GM12878 (cell line): ENCODE measurements at regions not wholly inside any gene's neighbourhood (a gene's known extent, or its start where the extent isn't known, plus 50 kb on each side); places are given as distances from the start of the nearest gene placed in this dataset.

Experiments used
- ATAC-seq: fragments of 200-7000 bp; cut with Tn5 transposase; 3 replicates; pipeline ENCODE4 v1.9.1; 2020; ENCODE audit warnings: mild to moderate bottlenecking, moderate library complexity
- BruUV-seq: library from RNA; stranded (reverse); fragments of 400-500 nt; replicated peaks from 2 replicates; lab custom pipeline; 2021; lab: Mats Ljungman, UMichigan
- CTCF ChIA-PET: fragments of 300-600 bp; sonication (Branson Sonifier 250); formaldehyde crosslinking; extraction: SDS; loops from one replicate; lab custom pipeline; 2021; ENCODE audit warnings: inconsistent platforms; lab: Yijun Ruan, JAX
- POLR2A ChIA-PET: fragments of 350-600 bp; formaldehyde crosslinking; extraction: SDS; loops from one replicate; lab custom pipeline; 2021; ENCODE audit warnings: inconsistent platforms; lab: Charles Lee
- RAD21 ChIA-PET: fragments of 300-600 bp; sonication (Branson Sonifier 250); formaldehyde crosslinking; loops from one replicate; lab custom pipeline; 2023; ENCODE audit warnings: antibody characterized with exemption; ENCODE audit not compliant: unreplicated experiment; lab: Charles Lee
- SMC1A ChIA-PET: fragments of 300-600 bp; sonication (Branson Sonifier 250); formaldehyde crosslinking; loops from one replicate; lab custom pipeline; 2023; ENCODE audit not compliant: unreplicated experiment, uncharacterized antibody; lab: Charles Lee
- DNase-seq: peaks from one replicate; pipeline ENCODE4 v3.0.0-alpha.2; 2011; ENCODE audit warnings: low read depth, low spot score
- FAIRE-seq: peaks from 3 replicates; lab custom pipeline; 2011; peaks lifted over from hg19 to GRCh38; lab: Jason Lieb, UNC
- H2AFZ ChIP-seq: 2 replicates; pipeline ENCODE4 v1.6.0; 2011; ENCODE audit warnings: low read depth, low read length, control low read depth; ENCODE audit not compliant: control insufficient read depth
- H3K27ac ChIP-seq: 2 replicates; pipeline ENCODE4 v1.5.1; 2011; ENCODE audit warnings: control low read depth; ENCODE audit not compliant: control insufficient read depth, insufficient read depth
- H3K27me3 ChIP-seq, 2 experiments: replicated peaks in 1 of 2; 2 replicates each; pipeline versions ENCODE4 v1.6.0 to v1.6.1; 2011; ENCODE audit warnings: low read length in 1 of 2; ENCODE audit not compliant: control insufficient read depth in 2 of 2, insufficient read depth in 2 of 2
- H3K36me3 ChIP-seq, 2 experiments: 2 replicates each; pipeline ENCODE4 v1.5.1; 2011; ENCODE audit warnings: low read length in 1 of 2; ENCODE audit not compliant: control insufficient read depth in 2 of 2, insufficient read depth in 2 of 2
- H3K4me1 ChIP-seq: 2 replicates; pipeline ENCODE4 v1.6.1; 2011; ENCODE audit warnings: mild to moderate bottlenecking, low read length, moderate library complexity, mixed read lengths; ENCODE audit not compliant: control insufficient read depth, insufficient read depth
- H3K4me2 ChIP-seq: 2 replicates; pipeline ENCODE4 v1.6.0; 2011; ENCODE audit warnings: control low read depth; ENCODE audit not compliant: control insufficient read depth, insufficient read depth
- H3K4me3 ChIP-seq: fragments of 200-600 bp; sonication (generic); 2 replicates; pipeline ENCODE4 v1.5.1; 2016
- H3K79me2 ChIP-seq: 2 replicates; pipeline ENCODE4 v1.6.0; 2011; ENCODE audit warnings: low read length; ENCODE audit not compliant: control insufficient read depth, insufficient read depth
- H3K9ac ChIP-seq: 2 replicates; pipeline ENCODE4 v1.8.0; 2011; ENCODE audit warnings: low read length, control low read depth, mixed read lengths; ENCODE audit not compliant: control insufficient read depth, insufficient read depth
- H3K9me3 ChIP-seq: replicated peaks from 3 replicates; pipeline ENCODE4 v1.5.1; 2011; ENCODE audit warnings: mild to moderate bottlenecking, low read length; ENCODE audit not compliant: control insufficient read depth, insufficient read depth
- H4K20me1 ChIP-seq: 2 replicates; pipeline ENCODE4 v1.6.0; 2011; ENCODE audit not compliant: control insufficient read depth, insufficient read depth
- HDAC2 ChIP-seq: fragments of 200-600 bp; sonication (generic); IDR thresholded peaks from 2 replicates; pipeline ENCODE4 v1.6.1; 2017
- NFIC ChIP-seq: IDR thresholded peaks from 2 replicates; pipeline ENCODE4 v1.6.1; 2012; ENCODE audit warnings: low read depth, mild to moderate bottlenecking, inconsistent platforms, low read length, moderate library complexity
- NKRF ChIP-seq: fragments of 450-650 bp; conservative IDR thresholded peaks from 2 replicates; pipeline ENCODE4 v1.6.1; 2017; ENCODE audit warnings: mild to moderate bottlenecking, moderate library complexity
- PBX3 ChIP-seq: IDR thresholded peaks from 2 replicates; pipeline ENCODE4 v1.6.1; 2011; ENCODE audit warnings: mild to moderate bottlenecking, low read depth, low read length, moderate library complexity; ENCODE audit not compliant: insufficient replicate concordance
- RFX5 ChIP-seq: IDR thresholded peaks from 2 replicates; pipeline ENCODE4 v1.6.1; 2011; ENCODE audit warnings: low read depth, low read length, improper control_type of control experiment
- SMARCA5 ChIP-seq: fragments of 450-650 bp; IDR thresholded peaks from 2 replicates; pipeline ENCODE4 v1.6.1; 2017; ENCODE audit warnings: mild to moderate bottlenecking
- YBX1 ChIP-seq: fragments of 450-650 bp; IDR thresholded peaks from 2 replicates; pipeline ENCODE4 v1.6.1; 2016; ENCODE audit warnings: antibody characterized with exemption
- YY1 ChIP-seq: IDR thresholded peaks from 2 replicates; pipeline ENCODE4 v1.6.1; 2011; ENCODE audit warnings: low read depth, mild to moderate bottlenecking, low read length
- ZNF384 ChIP-seq: IDR thresholded peaks from 2 replicates; pipeline ENCODE4 v1.6.1; 2012; ENCODE audit warnings: low read depth, mild to moderate bottlenecking, low read length, improper control_type of control experiment, borderline replicate concordance
- ZNF622 ChIP-seq: fragments of 450-650 bp; IDR thresholded peaks from 2 replicates; pipeline ENCODE4 v1.6.1; 2017; ENCODE audit warnings: mild to moderate bottlenecking, inconsistent platforms
- WGBS: methylation state at CpG from one replicate; pipeline ENCODE4 v1.1.6; 2016; ENCODE audit warnings: low lambda C conversion rate; ENCODE audit not compliant: insufficient replicate concordance, insufficient coverage; ENCODE audit errors: missing lambda C conversion rate; 5-methylcytosine and 5-hydroxymethylcytosine counted together
- in situ Hi-C: fragments of 300-500 bp; cut with MboI; formaldehyde crosslinking; loops from 9 replicates; pipeline ENCODE4 v1.14.3; 2018; ENCODE audit warnings: mixed read lengths
- intact Hi-C: fragments of 100-400 bp; cut with micrococcal nuclease; formaldehyde crosslinking; loops from one replicate; pipeline ENCODE4 v1.14.2; 2022; ENCODE audit not compliant: unreplicated experiment
- TF ChIP-seq, protein P1 (sequence below): IDR thresholded peaks from 2 replicates; pipeline ENCODE4 v1.6.1; 2012; ENCODE audit warnings: low read depth, low read length, improper control_type of control experiment
- TF ChIP-seq, protein P2 (sequence below): IDR thresholded peaks from 2 replicates; pipeline ENCODE4 v1.6.1; 2011; ENCODE audit warnings: borderline replicate concordance, low read depth, mild to moderate bottlenecking, moderate library complexity, low read length; ENCODE audit not compliant: insufficient read depth, poor library complexity, severe bottlenecking

- in situ Hi-C loops, result no loop called here
- under 1% methylated on average over 6 of the region's 6 CpGs for WGBS
- CTCF ChIA-PET, result no interaction called here
- Histone ChIP-seq H3K4me3 (no peak overlapping the region), H3K27ac (no peak overlapping the region), H3K79me2 (no peaks in the 10 kb centered on the region), H3K9me3 (no peaks in the 10 kb centered on the region), H3K4me2 (no peak overlapping the region), H3K27me3 (no peaks in the 10 kb centered on the region), H4K20me1 (no peaks in the 10 kb centered on the region), H3K36me3 (no peaks in the 10 kb centered on the region), H3K4me1 (no peaks in the 10 kb centered on the region), H2AFZ (no peak overlapping the region), H3K9ac (no peak overlapping the region)
- RAD21 ChIA-PET, result interaction anchor here (2.4 kb wide), 1 partner anchor 17 kb away, joined by 6 read pairs; no protein-coding TSS in a partner anchor
- FAIRE-seq (no peak), DNase-seq (no peak), ATAC-seq (no peak)
- BruUV-seq, result no TSS peak
- POLR2A ChIA-PET, result no interaction called here
- intact Hi-C loops, result no loop called here
- SMC1A ChIA-PET, result interaction anchor here (0.7 kb wide), 1 partner anchor 120 kb away, joined by 4 read pairs; no protein-coding TSS in a partner anchor
- TF ChIP-seq YY1 (peak; percentile 78; the same call in 1 of the 2 replicates), YBX1 (no peak)
Observed at GRCh38 chr13:105597573-105597972, 937.9 kb downstream of the EFNB2 start.

DNA sequence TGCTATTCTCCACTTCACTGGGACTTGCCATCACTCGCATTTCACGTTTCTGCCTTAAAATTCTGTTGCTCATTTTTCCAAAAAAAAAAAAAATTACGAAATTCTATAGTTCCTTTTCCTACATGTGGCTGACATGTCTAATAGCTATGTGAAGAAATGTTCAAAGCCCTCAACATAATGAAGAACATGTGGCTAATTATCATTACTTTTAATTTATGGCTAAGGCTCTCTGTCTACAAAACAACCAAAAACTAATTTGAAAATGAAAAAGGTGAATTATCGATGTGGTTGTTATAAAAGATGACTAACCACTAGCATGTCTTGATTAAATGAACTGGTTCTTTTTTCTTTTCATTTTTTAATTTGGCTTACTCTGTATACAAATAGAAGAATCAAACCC, 940.0 kb downstream of the EFNB2 start:
- ChIA-PET SMC1A (interaction anchor here (1.4 to 1.8 kb wide), 3 partner anchors 9 to 46 kb away, joined by 4 to 6 read pairs (median 4); no protein-coding TSS in a partner anchor), RAD21 (interaction anchor here (1.9 kb wide), 1 partner anchor 13 kb away, joined by 5 read pairs; no protein-coding TSS in a partner anchor), POLR2A (interaction anchor here (0.6 kb wide), 1 partner anchor 40 kb away, joined by 3 read pairs; no protein-coding TSS in a partner anchor), CTCF (interaction anchor here (0.6 to 1.3 kb wide), 2 partner anchors 10 to 891 kb away, joined by 3 read pairs; no protein-coding TSS in a partner anchor)
- no peaks in the 10 kb centered on the region for H3K36me3 ChIP-seq
- H3K27ac ChIP-seq, result no peak overlapping the region
- no peak overlapping the region for H3K4me3 ChIP-seq
- no peaks in the 10 kb centered on the region for H3K4me1 ChIP-seq
- DNase-seq (no peak), ATAC-seq (no peak), FAIRE-seq (no peak)
- H3K9ac ChIP-seq, result no peak overlapping the region
- BruUV-seq, result no TSS peak
- intact Hi-C loops (no loop called here), in situ Hi-C loops (no loop called here)
- H3K9me3 ChIP-seq, result no peaks in the 10 kb centered on the region
- H3K4me2 ChIP-seq, result no peak overlapping the region
- H3K27me3 ChIP-seq, result no peaks in the 10 kb centered on the region
- WGBS, result 9% methylated on average over 4 of the region's 4 CpGs
- H3K79me2 ChIP-seq, result no peaks in the 10 kb centered on the region
- no peak overlapping the region for H2AFZ ChIP-seq
- no peaks in the 10 kb centered on the region for H4K20me1 ChIP-seq
- TF ChIP-seq NKRF (no peak), ZNF622 (no peak), PBX3 (no peak), SMARCA5 (no peak), NFIC (no peak), HDAC2 (no peak), ZNF384 (no peak), RFX5 (no peak)
- TF ChIP-seq, protein P1, sequence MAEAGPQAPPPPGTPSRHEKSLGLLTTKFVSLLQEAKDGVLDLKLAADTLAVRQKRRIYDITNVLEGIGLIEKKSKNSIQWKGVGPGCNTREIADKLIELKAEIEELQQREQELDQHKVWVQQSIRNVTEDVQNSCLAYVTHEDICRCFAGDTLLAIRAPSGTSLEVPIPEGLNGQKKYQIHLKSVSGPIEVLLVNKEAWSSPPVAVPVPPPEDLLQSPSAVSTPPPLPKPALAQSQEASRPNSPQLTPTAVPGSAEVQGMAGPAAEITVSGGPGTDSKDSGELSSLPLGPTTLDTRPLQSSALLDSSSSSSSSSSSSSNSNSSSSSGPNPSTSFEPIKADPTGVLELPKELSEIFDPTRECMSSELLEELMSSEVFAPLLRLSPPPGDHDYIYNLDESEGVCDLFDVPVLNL, result no peak
- TF ChIP-seq, protein P2, sequence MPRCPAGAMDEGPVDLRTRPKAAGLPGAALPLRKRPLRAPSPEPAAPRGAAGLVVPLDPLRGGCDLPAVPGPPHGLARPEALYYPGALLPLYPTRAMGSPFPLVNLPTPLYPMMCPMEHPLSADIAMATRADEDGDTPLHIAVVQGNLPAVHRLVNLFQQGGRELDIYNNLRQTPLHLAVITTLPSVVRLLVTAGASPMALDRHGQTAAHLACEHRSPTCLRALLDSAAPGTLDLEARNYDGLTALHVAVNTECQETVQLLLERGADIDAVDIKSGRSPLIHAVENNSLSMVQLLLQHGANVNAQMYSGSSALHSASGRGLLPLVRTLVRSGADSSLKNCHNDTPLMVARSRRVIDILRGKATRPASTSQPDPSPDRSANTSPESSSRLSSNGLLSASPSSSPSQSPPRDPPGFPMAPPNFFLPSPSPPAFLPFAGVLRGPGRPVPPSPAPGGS, result no peak
